K562 (cell line): ENCODE measurements at regions not wholly inside any gene's neighbourhood (a gene's known extent, or its start where the extent isn't known, plus 50 kb on each side); places are given as distances from the start of the nearest gene placed in this dataset.
A peak's percentile ranks its signal among the peaks of the same experiment; 100 is the strongest.

ENCODE experiments used
- MGA ChIP-seq: fragments of 450-650 bp; IDR thresholded peaks from 2 replicates; pipeline ENCODE4 v1.6.1; 2016; ENCODE audit warnings: mild to moderate bottlenecking, moderate library complexity
- MLX ChIP-seq, 2 experiments: fragments of 450-650 bp in 1 of 2; sonication (generic) in 1 of 2; formaldehyde crosslinking; conservative IDR thresholded peaks; 2 replicates each; pipeline versions ENCODE4 v1.4.0 to v1.8.1; 2020 to 2022; ENCODE audit warnings: mild to moderate bottlenecking in 1 of 2, missing genetic modification reagents in 1 of 2
- MNT ChIP-seq, 2 experiments: fragments of 450-650 bp; conservative IDR thresholded peaks; 2 replicates each; pipeline ENCODE4 v1.6.1; 2017; ENCODE audit warnings: mild to moderate bottlenecking in 2 of 2, moderate library complexity in 2 of 2
- ZFP91 ChIP-seq: sonication (generic); formaldehyde crosslinking; IDR thresholded peaks from 2 replicates; pipeline ENCODE4 v1.8.0; 2022; ENCODE audit warnings: mild to moderate bottlenecking, missing genetic modification reagents
- ZNF277 ChIP-seq: fragments of 250-450 bp; sonication (Bioruptor Pico); IDR thresholded peaks from 2 replicates; pipeline ENCODE4 v1.8.0; 2022; ENCODE audit warnings: inconsistent platforms, mild to moderate bottlenecking, moderate library complexity, borderline replicate concordance
- ZNF75A ChIP-seq: fragments of 450-650 bp; formaldehyde crosslinking; IDR thresholded peaks from 2 replicates; pipeline ENCODE4 v1.4.0; 2020; ENCODE audit warnings: mild to moderate bottlenecking

GRCh38 chr10:78302989-78303854 lies 269.6 kb downstream of the RPS24 start (continued):
- TF ChIP-seq MGA (no peak; the same call in 1 of the 2 replicates), MLX (CRISPR knock-in tag; conservative IDR thresholded peaks at IDR 0.05) (no peak), MNT (conservative IDR thresholded peaks at IDR 0.05) (peak in 1 of 2 experiments; percentile 56; a peak in 1 of 4 replicates), ZNF277 (CRISPR knock-in tag) (no peak), ZNF75A (no peak), ZFP91 (CRISPR knock-in tag) (no peak)
